ENCODE measurements at regions not wholly inside any gene's neighbourhood (a gene's known extent, or its start where the extent isn't known, plus 50 kb on each side); places are given as distances from the start of the nearest gene placed in this dataset.

- peak; percentile 57 to 87 (median 68) for DNase-seq
Observed at GRCh38 chr5:171629628-171630349, 155.8 kb upstream of the SMIM23 start.

DNA sequence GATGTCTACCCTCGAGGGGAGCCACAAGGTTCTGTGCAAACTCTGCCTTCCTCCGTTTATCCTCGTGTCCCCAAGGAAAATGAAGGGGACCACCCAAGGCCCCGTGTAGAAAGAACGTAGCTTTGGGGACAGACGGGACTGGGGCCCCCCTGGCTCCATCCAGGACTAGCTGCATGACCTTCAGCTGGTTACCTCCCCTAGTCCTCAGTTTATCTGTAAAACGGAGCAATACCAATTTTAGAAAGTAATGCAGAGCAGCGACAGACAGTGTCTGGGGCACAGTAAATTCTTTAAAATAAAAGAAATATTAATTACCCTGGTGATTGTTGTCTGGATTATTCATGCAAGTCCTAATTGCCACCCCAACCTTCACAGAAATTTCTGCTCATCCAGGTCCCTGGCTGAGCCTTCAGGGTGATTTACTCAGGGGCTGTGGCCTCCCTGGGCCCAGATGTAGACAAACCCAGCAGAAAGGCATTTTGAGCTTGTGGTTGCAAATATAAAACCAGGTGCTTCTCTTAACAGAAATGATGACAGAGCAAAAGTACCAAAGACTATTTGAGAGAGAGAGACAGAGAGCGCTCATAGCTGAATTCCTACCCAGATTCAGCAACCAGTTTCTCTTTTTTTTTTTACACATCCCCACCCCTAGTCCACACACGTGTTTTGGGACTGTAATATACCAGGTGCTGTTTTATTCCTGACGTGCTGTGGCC, 155.1 kb upstream of the SMIM23 start:
- no peak for DNase-seq

- no peak for DNase-seq
Observed at GRCh38 chr5:171632616-171633015, 153.0 kb upstream of the SMIM23 start.

DNA sequence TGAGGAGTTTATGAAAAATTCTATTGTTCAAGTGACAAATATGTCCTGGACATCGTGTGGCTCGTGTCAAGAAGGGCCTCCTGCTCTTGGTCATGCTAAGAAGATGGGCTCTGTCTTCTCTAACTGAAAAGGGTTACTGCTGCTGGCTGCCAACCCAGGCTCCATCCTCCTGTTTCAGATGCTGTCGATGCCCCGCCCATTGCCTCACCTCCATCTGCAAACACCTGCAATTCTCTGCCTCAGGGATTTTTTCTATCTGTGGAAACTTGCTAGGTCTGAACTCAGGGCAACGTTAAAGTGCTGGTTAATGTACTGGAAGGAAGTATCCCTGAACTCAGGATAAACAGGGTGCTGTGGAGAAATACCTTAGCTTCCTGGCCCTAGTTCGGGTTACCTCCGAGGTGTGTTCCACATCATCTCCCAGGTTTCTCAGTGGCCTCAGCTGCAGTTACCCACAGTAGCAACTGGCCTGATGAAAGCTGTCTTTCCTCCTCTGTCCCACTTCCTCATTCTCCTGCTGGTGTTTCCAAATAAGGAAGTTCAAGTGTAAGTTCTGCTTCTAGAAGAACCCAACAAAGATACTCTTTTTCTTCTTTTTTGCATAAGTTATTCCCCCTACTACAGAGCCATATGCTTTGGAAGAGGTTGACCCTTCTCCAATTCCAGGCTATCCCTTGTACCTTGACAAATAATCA, 151.7 kb upstream of the SMIM23 start:
- peak; percentile 67 to 88 (median 78) for DNase-seq

DNA sequence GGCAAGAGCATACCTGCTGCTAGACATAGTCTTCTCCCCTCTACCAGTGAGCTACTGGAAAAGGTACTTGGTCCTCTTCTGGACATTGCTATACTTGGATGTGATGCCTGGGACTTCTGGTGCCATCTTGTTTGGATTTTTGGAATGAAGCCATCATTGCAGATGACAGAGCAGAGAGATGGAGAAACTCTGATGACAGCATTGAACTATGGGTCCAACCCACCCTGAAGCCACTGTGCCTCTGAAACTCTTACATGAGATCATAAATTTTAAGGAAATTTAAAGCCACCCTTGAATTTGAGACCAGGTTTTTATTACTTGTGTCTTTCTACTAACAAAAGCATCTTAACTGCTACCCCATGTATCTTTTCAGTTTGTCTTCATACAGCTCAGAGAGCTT, 151.1 kb upstream of the SMIM23 start:
- peak; percentile 16 to 59 (median 36) for DNase-seq

DNA sequence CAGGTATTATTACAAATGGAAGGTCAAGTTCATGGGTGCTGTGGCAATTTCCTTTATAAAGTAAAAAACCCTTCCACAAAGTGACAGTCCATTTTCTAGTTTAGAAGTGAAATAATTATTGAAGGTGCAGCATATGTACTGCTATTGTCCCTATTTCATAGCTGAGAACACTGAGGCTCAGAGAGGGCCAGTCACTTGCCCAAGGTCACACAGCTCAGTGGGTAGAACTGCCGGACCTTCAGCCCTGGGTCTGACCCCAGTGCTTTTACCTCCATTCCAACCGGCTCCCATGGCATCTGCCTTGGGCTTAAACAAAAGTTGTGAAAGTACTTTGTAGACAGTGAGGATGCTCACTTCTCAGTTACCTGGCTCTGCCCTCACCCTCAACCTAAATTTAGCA, 150.6 kb upstream of the SMIM23 start:
- no peak for DNase-seq

DNA sequence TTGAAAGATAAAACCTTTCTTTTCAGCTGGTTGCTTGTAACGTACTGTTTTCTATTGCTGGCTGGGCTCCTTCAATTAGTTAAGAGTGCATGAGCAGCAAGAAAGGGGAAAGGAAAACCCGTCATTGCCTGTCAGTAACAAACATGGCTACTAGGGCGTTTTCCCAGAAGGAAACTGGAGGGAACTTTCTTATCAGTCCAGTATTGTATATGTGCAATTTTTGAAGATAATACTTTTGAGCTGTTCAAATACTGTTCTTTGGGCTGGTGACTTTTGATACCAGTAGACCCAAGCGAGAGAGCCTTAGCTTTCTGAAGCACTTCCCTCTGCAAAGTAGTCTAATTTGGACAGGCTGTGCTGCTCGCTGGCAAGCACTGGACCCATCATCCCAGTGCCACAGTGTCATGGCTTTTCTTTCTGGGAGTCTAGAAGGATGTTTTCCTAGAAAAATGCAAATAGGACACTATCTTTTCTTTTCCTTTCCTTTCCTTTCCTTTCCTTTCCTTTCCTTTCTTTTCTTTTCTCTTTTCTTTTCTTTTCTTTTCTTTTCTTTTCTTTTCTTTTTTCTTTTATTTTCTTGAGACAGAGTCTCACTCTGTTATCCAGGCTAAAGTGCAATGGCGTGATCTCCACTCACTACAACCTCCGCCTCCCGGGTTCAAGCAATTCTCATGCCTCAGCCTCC, 149.9 kb upstream of the SMIM23 start:
- no peak for DNase-seq

DNA sequence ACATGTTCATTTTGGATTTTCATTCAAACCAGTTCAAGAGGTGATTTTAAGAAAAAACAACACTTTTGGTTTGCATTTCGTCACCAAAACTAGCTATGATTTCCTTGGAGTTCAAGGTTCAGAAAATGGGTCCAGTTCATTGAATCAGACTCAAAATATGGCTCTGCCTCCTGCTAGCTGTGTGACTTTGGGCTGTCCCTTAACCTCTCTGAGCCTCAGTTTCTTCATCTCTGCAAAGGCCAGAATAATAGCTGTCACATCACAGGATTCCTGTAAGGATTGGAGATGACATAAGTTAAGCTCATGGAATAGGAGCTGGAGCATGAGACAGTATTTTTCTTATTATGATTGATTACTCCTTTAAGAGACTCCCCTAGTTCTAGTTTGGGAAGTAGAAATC, 147.8 kb upstream of the SMIM23 start:
- DNase-seq = no peak

- DNase-seq = no peak
Observed at GRCh38 chr5:171639205-171639621, 146.4 kb upstream of the SMIM23 start.

DNA sequence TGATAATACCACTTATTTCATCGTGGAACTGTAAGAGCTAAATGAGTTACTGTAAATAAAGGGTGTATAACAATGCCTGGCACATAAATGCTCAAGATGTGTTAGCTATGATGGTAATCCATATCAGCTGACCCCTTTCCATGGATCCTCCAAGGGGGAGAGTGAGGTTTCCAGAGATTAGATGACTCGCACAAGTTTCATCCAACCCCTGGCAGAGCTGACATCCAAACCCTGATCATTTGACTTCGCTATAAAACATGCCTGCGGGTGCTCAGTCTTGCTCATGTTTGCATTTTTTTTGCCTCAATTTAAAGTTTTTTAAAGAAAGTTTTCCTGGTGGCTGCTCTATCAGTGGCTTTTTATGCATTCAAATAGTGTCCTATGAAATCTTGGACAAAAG, 145.7 kb upstream of the SMIM23 start:
- DNase-seq = no peak

GRCh38 chr5:171640480-171640879, 145.1 kb upstream of the SMIM23 start:
- DNase-seq = peak; percentile 30 to 62 (median 53)

DNA sequence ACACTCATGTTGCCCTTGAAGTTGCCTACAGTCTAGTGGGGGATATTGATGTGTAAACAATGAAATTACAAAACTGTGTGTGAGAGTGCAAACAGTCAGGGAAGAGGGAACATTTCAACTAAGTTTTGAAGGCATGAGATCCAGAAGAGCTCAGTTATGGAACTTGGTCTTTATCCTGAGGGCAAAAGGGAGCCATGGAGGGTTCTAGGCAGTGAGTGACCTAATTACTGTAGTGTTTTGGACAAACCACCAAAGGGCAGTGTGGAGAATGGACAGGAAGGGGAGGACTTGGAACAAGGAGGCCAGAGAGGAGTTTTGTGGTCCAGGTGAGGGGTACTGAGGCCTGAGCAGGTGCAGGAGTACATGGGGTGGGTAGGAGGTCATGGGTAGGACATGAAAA, 143.7 kb upstream of the SMIM23 start:
- DNase-seq = no peak

- DNase-seq = no peak
Observed at GRCh38 chr5:171642894-171643293, 142.7 kb upstream of the SMIM23 start.

GRCh38 chr5:171644536-171644935, 141.1 kb upstream of the SMIM23 start:
- no peak for DNase-seq

GRCh38 chr5:171646102-171647042, 139.2 kb upstream of the SMIM23 start:
- no peak for DNase-seq

DNA sequence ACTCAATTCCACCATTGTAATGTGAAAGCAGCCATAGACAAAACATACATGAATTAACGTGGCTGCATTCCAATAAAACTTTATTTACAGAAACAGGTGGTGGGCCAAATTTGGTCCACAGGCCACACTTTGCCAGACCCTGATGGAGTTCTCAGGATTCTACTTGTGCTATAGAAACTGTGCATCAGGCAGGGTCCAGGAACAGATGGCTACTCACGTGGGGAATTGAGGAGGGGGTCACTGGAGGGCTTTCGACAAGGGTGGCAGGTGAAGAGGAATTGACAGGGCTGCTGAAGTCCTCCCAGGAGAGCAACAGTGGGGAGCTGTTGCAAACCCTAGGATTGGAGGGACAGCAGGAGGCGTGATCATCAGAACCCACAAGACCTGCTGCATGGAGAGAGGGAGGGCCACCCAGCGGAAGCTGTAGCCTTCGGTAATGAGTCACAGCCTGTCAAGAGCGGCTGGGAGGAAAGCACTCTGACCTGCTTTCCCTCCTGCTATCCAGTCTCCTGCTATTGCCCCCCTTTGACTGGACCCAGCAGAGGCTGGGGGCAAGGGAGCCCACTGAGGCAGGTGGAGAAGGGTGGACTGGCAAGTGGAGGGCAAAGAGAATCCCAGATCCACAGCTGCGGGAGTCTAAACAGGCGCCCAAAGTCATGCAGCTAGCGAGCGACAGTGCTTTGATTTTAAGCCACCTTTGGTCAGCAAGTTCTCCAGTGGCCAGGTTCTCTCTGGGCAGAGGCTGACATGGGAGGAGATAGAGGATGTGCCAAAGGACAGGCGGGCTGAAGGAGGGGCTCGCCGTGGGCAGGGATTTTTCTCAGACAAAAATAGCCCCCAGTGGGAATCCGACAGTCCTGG, 138.3 kb upstream of the SMIM23 start:
- DNase-seq = peak; percentile 50 to 81 (median 72)

DNA sequence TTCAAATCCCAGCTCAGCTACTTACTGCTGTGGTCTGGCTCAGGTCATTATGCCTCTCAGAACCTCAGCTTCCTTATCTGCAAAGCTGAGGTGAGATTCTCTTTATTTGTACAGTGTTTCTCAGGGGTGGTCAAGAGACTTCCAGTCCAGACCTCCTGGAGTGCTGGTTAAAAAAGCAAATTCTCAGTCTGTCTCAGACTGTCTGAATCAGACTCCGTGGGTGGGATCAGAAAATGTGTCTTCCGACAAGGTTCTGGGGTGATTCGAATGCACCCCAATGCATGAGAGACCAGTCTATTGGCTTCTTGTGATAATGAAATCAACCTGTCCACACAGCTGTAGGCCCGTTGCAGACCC, 137.7 kb upstream of the SMIM23 start:
- no peak for DNase-seq

- no peak for DNase-seq
Observed at GRCh38 chr5:171648279-171649074, 137.1 kb upstream of the SMIM23 start.

GRCh38 chr5:171649075-171649401, 136.6 kb upstream of the SMIM23 start:
- DNase-seq = no peak

- no peak for DNase-seq
Observed at GRCh38 chr5:171650597-171650996, 135.0 kb upstream of the SMIM23 start.

Data from suppressor macrophage (primary cell).